Fibroblast of mammary gland (primary cell): ENCODE measurements at regions not wholly inside any gene's neighbourhood (a gene's known extent, or its start where the extent isn't known, plus 50 kb on each side); places are given as distances from the start of the nearest gene placed in this dataset.

ENCODE experiments used
- DNase-seq: peaks from one replicate; pipeline ENCODE4 v3.0.0-alpha.2; 2010; ENCODE audit warnings: low read depth
- H3K4me3 ChIP-seq: 2 replicates; pipeline ENCODE4 v1.5.1; 2011; ENCODE audit warnings: low read depth, mild to moderate bottlenecking, low read length, moderate library complexity; ENCODE audit not compliant: control insufficient read depth
- TF ChIP-seq, protein P1 (sequence below): conservative IDR thresholded peaks from 2 replicates; pipeline ENCODE4 v1.5.1; 2011; ENCODE audit warnings: low read depth, low read length, inconsistent platforms; ENCODE audit not compliant: control insufficient read depth, insufficient read depth

DNA sequence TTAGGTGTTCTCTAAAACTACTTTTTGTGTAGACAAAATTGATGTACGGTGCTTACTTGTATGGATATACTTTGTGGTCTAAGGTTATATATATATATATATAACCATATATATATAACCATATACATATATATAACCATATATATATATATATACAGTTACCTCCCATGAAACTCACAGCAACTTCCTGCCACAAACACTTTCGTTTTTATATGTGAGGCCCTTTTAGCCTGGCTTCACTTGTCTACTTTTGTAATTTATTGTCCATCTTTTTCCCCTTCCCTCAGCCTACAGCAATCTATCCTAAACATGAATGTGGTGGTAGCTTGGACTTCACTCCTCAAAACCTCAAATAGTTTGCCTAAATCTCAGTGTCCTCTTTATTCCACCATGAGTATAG is 72.8 kb upstream of the NPFFR2 start:
- no peak overlapping the region for H3K4me3 ChIP-seq
- TF ChIP-seq, protein P1, sequence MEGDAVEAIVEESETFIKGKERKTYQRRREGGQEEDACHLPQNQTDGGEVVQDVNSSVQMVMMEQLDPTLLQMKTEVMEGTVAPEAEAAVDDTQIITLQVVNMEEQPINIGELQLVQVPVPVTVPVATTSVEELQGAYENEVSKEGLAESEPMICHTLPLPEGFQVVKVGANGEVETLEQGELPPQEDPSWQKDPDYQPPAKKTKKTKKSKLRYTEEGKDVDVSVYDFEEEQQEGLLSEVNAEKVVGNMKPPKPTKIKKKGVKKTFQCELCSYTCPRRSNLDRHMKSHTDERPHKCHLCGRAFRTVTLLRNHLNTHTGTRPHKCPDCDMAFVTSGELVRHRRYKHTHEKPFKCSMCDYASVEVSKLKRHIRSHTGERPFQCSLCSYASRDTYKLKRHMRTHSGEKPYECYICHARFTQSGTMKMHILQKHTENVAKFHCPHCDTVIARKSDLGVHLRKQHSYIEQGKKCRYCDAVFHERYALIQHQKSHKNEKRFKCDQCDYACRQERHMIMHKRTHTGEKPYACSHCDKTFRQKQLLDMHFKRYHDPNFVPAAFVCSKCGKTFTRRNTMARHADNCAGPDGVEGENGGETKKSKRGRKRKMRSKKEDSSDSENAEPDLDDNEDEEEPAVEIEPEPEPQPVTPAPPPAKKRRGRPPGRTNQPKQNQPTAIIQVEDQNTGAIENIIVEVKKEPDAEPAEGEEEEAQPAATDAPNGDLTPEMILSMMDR = no peak
- no peak for DNase-seq

DNA sequence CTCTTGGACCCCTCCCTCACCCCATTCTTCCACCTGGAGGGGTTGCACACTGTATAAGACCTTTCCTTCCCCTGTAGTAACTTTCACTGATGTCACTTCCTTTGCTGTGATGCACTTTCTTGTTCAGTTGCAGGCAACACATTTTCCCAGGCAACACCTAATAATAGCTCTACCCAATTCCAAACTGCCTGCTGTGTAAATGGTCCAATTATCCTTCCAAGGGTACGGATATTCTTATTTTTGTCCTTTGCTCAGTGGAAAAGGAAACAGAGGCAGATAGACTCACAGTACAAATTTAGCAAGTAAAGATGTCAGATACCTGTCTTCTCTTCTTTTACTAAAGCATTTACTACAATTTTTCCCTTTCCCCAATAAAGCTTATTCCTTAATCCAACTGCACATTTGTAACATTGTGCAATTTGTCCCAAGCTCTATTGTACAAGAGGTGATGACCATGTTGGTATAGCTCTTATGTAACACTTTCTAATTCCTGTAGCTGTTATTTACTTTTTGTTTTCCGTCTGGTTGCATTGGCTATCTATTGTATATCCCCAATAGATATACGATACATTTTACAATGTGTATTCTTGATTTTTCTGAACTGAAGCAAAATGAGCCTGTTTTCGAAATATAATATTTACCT is 69.1 kb upstream of the NPFFR2 start:
- no peak for DNase-seq
- TF ChIP-seq, protein P1 = no peak
- no peak overlapping the region for H3K4me3 ChIP-seq

DNA sequence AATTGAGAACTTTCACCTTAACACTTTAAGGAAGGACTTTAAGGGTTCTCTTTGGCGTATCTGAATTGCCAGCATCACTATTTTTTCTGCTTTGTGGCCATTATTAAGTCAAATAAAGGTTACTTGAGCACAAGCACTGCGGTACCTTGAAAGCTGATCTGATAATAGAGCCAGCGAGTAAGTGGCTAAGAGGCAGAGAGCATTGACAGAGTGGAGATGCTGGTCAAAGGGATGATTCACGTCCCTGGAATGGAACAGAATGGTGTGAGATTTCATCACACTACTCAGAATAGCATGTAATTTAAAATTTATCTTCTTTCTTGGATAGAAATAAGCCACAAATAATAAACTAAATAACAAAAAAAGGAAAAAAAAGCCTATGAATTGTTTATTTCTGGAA is 57.1 kb upstream of the NPFFR2 start:
- no peak overlapping the region for H3K4me3 ChIP-seq
- peak; percentile 64 for DNase-seq
- TF ChIP-seq, protein P1 = no peak

GRCh38 chr4:71976523-71976922 is 55.3 kb upstream of the NPFFR2 start:
- DNase-seq = no peak
- TF ChIP-seq, protein P1 = no peak
- no peak overlapping the region for H3K4me3 ChIP-seq

DNA sequence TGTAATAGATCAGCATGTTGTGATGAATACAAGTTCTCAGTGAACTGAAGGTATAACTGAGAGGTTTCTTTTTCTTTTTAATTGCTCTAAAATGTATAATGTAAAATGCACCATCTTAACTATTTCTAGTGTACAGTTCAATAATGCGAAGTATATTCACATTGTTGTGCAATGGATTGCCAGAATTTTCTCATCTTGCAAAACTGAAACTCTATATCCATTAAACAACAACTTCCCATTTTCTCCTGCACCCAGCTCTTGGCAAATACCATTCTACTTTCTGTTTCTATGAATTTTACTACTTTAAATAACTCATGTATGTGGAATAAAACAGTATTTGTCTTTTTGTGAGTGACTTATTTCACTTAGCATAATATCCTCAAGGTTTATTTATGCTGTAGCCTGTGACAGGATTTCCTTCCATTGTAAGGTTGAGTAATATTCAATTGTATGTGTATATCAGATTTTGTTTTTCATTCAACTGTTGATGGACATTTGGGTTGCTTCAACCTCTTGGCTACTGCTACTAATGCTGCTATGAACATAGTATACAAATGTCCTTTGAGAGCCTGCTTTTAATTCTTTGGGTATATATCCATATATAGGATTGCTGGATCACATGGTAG is 53.5 kb upstream of the NPFFR2 start:
- no peak overlapping the region for H3K4me3 ChIP-seq
- no peak for DNase-seq
- TF ChIP-seq, protein P1 = no peak

GRCh38 chr4:71980976-71981375 is 50.8 kb upstream of the NPFFR2 start:
- no peak for DNase-seq
- H3K4me3 ChIP-seq = no peak overlapping the region
- TF ChIP-seq, protein P1 = no peak
